Lung (tissue), 11 donors: ENCODE measurements at regions not wholly inside any gene's neighbourhood (a gene's known extent, or its start where the extent isn't known, plus 50 kb on each side); places are given as distances from the start of the nearest gene placed in this dataset.

Experiments
- ATAC-seq: fragments of 200-7000 bp; cut with Tn5 transposase; one replicate; pipeline ENCODE4 v1.9.1; 2020; ENCODE audit warnings: moderate number of reproducible peaks; ENCODE audit not compliant: insufficient read depth, low FRiP score
- DNase-seq, 3 donors: peaks; one replicate each; pipeline ENCODE4 v3.0.0-alpha.2; 2013 to 2017
- H3K27ac ChIP-seq, 2 donors: one replicate each; pipeline ENCODE4 v1.5.1; 2013; ENCODE audit warnings: mild to moderate bottlenecking in 2 of 2, moderate library complexity in 2 of 2, control low read depth in 1 of 2, inconsistent platforms in 1 of 2, low read depth in 1 of 2, low read length in 1 of 2
- H3K27me3 ChIP-seq, 3 donors: one replicate each; pipeline ENCODE4 v1.5.1; 2013; ENCODE audit warnings: low read length in 2 of 3; ENCODE audit not compliant: control insufficient read depth in 3 of 3, insufficient read depth in 3 of 3
- H3K36me3 ChIP-seq, 4 donors: one replicate each; pipeline ENCODE4 v1.5.1; 2013; ENCODE audit warnings: low read length in 4 of 4, mild to moderate bottlenecking in 1 of 4, moderate library complexity in 1 of 4; ENCODE audit not compliant: control insufficient read depth in 4 of 4, insufficient read depth in 4 of 4
- H3K4me1 ChIP-seq, 5 donors: one replicate each; pipeline ENCODE4 v1.5.1; 2013; ENCODE audit warnings: low read length in 5 of 5, mild to moderate bottlenecking in 2 of 5, moderate library complexity in 1 of 5; ENCODE audit not compliant: control insufficient read depth in 5 of 5, insufficient read depth in 5 of 5
- H3K4me3 ChIP-seq: one replicate; pipeline ENCODE4 v1.5.1; 2013; ENCODE audit warnings: mild to moderate bottlenecking, control low read depth, moderate library complexity
- H3K9ac ChIP-seq, 2 donors: one replicate each; pipeline ENCODE4 v1.5.1; 2013; ENCODE audit warnings: low read length in 2 of 2, control low read depth in 1 of 2; ENCODE audit not compliant: insufficient read depth in 1 of 2
- H3K9me3 ChIP-seq, 4 donors: one replicate each; pipeline ENCODE4 v1.5.1; 2013; ENCODE audit warnings: low read length in 3 of 4, mild to moderate bottlenecking in 1 of 4, moderate library complexity in 1 of 4; ENCODE audit not compliant: control insufficient read depth in 4 of 4, insufficient read depth in 3 of 4
- WGBS, 2 donors: extraction: QIAGEN DNeasy Blood & Tissue Kit; methylation state at CpG; one replicate each; pipeline ENCODE4 v1.1.7; 2013; 5-methylcytosine and 5-hydroxymethylcytosine counted together
- TF ChIP-seq, protein P1 (sequence below): IDR thresholded peaks from 2 replicates; pipeline ENCODE4 v1.5.1; 2012; ENCODE audit warnings: mild to moderate bottlenecking; ENCODE audit errors: control extremely low read depth, extremely low read depth
- donor health status: control.
- donor health status: control.
- donor health status: Bipolar disorder and iron deficiency.
- donor health status: healthy.
- donor health status: DM: yes; HTN: yes; CAD: no.

DNA sequence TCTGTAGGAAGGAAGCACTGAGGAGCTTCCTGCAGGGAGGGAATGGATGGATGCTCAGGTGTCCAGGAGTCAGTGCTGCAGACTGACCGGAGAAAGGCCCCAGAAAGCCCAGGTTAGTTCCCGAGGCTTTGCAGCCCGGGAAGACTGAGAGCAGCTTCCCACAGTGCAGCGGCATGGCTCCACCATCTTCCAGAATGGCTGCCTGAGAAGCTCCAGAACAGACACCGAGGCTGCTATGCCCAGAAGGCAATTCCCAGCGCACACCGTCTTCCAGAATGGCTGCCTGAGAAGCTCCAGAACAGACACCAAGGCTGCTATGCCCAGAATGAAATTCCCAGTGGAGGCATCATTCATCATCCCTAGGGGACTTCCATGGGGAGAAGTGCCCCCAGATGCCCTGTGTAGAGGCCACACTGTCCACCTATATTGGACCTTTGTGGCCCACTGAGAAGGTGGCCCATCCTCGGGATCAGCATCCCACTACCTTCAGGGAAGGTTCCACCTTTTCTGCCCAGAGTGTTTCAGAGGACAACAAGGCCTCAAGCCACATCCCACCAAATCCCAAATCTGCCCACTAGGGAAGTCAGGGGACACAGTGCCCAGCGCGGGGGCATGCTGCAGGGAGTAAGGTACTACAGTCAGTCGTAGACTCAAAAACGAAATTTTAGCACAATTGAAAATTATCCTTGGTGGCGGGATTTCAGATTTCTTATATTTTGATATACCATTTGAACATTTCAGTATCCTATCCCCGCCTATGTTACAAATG, 80.5 kb downstream of the KCNF1 start:
- ATAC-seq (no peak), DNase-seq (no peak)
- Histone ChIP-seq H3K4me1 (no peaks in the 10 kb centered on the region), H3K4me3 (no peak overlapping the region), H3K36me3 (no peaks in the 10 kb centered on the region), H3K9ac (no peak overlapping the region), H3K27ac (no peak overlapping the region), H3K9me3 (no peaks in the 10 kb centered on the region), H3K27me3 (no peaks in the 10 kb centered on the region)
- TF ChIP-seq, protein P1, sequence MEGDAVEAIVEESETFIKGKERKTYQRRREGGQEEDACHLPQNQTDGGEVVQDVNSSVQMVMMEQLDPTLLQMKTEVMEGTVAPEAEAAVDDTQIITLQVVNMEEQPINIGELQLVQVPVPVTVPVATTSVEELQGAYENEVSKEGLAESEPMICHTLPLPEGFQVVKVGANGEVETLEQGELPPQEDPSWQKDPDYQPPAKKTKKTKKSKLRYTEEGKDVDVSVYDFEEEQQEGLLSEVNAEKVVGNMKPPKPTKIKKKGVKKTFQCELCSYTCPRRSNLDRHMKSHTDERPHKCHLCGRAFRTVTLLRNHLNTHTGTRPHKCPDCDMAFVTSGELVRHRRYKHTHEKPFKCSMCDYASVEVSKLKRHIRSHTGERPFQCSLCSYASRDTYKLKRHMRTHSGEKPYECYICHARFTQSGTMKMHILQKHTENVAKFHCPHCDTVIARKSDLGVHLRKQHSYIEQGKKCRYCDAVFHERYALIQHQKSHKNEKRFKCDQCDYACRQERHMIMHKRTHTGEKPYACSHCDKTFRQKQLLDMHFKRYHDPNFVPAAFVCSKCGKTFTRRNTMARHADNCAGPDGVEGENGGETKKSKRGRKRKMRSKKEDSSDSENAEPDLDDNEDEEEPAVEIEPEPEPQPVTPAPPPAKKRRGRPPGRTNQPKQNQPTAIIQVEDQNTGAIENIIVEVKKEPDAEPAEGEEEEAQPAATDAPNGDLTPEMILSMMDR, result no peak
- WGBS, 2 donors, result 88 to 91% methylated on average over 14 of the region's 14 CpGs

DNA sequence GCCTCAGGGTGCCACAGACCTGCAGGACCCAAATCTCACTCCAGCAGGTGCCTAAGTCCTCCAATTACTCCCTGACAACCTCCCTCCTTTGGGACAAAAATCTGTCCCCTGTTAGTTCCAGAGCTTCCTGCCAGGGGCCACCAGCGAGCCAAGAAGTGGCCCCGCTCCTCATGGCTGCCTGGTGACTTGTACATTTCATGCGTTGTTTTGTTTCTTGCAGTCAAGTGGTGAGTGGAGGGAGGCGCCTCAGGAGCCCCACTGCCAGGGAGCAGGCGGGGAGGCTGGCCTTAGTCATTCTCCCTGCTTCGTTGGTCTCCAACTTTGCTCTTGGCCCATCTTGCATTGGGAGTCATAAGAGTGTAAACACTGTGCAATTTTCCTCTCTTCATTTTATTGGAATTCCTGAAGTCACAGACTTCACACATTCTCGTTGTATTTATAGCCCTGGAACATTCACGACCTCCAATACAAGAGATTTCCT, 81.3 kb downstream of the KCNF1 start:
- H3K27ac ChIP-seq, result no peak overlapping the region
- no peak overlapping the region for H3K9ac ChIP-seq
- no peaks in the 10 kb centered on the region for H3K9me3 ChIP-seq
- TF ChIP-seq, protein P1, result no peak
- no peaks in the 10 kb centered on the region for H3K27me3 ChIP-seq
- no peaks in the 10 kb centered on the region for H3K36me3 ChIP-seq
- no peak overlapping the region for H3K4me3 ChIP-seq
- no peaks in the 10 kb centered on the region for H3K4me1 ChIP-seq
- no peak for ATAC-seq
- no peak for DNase-seq
- 52 to 64% methylated on average over 8 of the region's 8 CpGs for WGBS, 2 donors

DNA sequence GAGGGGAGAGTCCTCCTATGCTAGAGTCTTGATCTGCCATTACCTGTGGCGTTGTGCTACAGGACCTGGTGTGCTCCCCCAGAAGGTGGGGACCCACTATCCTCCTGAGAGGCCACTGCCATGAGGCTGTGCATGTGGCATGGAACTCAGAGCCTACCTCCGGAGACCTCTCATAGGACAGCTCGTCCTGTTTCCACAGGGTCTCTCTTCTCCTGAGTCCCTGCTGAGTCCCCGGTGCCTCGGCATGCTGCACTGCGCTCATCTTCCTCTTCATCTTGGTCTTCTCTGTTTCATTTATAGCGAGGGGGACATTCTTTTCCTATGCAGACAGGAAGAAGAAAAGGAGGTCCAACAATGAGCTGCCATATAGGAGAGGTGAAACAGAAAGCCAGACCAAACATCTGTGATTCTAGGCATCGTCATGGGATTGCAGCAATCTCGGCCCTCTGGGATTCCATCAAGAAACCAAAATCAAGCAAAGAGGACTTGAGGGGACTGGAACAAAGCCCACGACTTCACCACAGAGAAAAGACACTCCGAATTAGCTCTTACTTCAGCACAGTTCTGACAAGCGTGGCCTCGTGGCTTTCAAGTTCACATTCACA, 83.7 kb downstream of the KCNF1 start:
- no peak for DNase-seq
- no peak for ATAC-seq
- TF ChIP-seq, protein P1, result no peak
- H3K27ac ChIP-seq, result no peak overlapping the region
- 85 to 86% methylated on average over 13 of the region's 13 CpGs for WGBS, 2 donors
- no peaks in the 10 kb centered on the region for H3K27me3 ChIP-seq
- no peaks in the 10 kb centered on the region for H3K4me1 ChIP-seq
- H3K4me3 ChIP-seq, result no peak overlapping the region
- H3K9me3 ChIP-seq, result no peaks in the 10 kb centered on the region
- H3K36me3 ChIP-seq, result no peaks in the 10 kb centered on the region
- no peak overlapping the region for H3K9ac ChIP-seq
